ENCODE measurements at regions not wholly inside any gene's neighbourhood (a gene's known extent, or its start where the extent isn't known, plus 50 kb on each side); places are given as distances from the start of the nearest gene placed in this dataset.

DNA sequence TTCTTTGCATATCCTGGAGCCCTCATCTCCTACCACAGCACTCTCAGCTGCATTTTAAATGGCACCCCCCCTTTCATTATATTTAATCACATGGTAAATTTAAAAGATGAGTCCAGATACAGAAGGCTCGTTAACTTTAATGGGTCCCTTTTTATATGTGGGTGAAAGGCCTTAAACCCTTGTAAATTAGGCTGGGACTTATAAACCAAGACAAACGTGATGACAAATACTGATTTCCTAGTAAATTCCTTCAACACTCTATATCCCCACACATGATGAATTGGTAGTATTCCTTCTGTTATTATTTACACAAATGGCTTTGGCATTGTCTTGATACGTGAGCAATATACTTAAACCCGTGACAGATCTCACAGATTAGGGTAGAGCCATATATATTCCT, 210.6 kb downstream of the CAAP1 start:
- H3K9me3 Mint-ChIP-seq (ENCODE audit: unreplicated experiment), result no peaks in the 10 kb centered on the region
- H3K4me1 Mint-ChIP-seq (ENCODE audit: low read depth, unreplicated experiment), result peaks cover 16% of the 10 kb centered on the region
- Histone ChIP-seq H4K20me1 (ENCODE audit: insufficient read depth, low read length) (no peaks in the 10 kb centered on the region), H3K4me2 (ENCODE audit: low read length) (no peak overlapping the region), H3K4me1 (ENCODE audit: insufficient read depth, low read length) (no peaks in the 10 kb centered on the region), H3K36me3 (ENCODE audit: insufficient read depth, low read length) (no peaks in the 10 kb centered on the region), H3K79me2 (ENCODE audit: insufficient read depth, low read length) (no peaks in the 10 kb centered on the region), H3K27me3 (ENCODE audit: insufficient read depth, low read length) (no peaks in the 10 kb centered on the region), H3K4me3 (ENCODE audit: insufficient read depth, low read depth, low read length) (no peak overlapping the region), H3K27ac (ENCODE audit: low read depth, low read length) (no peak overlapping the region), H2AFZ (ENCODE audit: low read depth, low read length) (no peak overlapping the region), H3K9ac (ENCODE audit: low read length) (no peak overlapping the region), H3K9me3 (ENCODE audit: insufficient read depth, low read depth, low read length) (no peaks in the 10 kb centered on the region)
- H3K4me3 Mint-ChIP-seq (ENCODE audit: unreplicated experiment), result no peak overlapping the region
- DNase-seq (ENCODE audit: low read depth), result no peak
- H3K27me3 Mint-ChIP-seq (ENCODE audit: low read depth, unreplicated experiment), result no peaks in the 10 kb centered on the region
- no peak for TF ChIP-seq EZH2 (IDR thresholded peaks at IDR 0.05; ENCODE audit: insufficient read depth, low read length)
- TF ChIP-seq, protein P1, sequence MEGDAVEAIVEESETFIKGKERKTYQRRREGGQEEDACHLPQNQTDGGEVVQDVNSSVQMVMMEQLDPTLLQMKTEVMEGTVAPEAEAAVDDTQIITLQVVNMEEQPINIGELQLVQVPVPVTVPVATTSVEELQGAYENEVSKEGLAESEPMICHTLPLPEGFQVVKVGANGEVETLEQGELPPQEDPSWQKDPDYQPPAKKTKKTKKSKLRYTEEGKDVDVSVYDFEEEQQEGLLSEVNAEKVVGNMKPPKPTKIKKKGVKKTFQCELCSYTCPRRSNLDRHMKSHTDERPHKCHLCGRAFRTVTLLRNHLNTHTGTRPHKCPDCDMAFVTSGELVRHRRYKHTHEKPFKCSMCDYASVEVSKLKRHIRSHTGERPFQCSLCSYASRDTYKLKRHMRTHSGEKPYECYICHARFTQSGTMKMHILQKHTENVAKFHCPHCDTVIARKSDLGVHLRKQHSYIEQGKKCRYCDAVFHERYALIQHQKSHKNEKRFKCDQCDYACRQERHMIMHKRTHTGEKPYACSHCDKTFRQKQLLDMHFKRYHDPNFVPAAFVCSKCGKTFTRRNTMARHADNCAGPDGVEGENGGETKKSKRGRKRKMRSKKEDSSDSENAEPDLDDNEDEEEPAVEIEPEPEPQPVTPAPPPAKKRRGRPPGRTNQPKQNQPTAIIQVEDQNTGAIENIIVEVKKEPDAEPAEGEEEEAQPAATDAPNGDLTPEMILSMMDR (IDR thresholded peaks at IDR 0.05; ENCODE audit: insufficient read depth, low read depth, low read length), result no peak
- no peak for FAIRE-seq
- no peaks in the 10 kb centered on the region for H3K36me3 Mint-ChIP-seq (ENCODE audit: low read depth, unreplicated experiment)
- no peak overlapping the region for H3K27ac Mint-ChIP-seq (ENCODE audit: unreplicated experiment)

DNA sequence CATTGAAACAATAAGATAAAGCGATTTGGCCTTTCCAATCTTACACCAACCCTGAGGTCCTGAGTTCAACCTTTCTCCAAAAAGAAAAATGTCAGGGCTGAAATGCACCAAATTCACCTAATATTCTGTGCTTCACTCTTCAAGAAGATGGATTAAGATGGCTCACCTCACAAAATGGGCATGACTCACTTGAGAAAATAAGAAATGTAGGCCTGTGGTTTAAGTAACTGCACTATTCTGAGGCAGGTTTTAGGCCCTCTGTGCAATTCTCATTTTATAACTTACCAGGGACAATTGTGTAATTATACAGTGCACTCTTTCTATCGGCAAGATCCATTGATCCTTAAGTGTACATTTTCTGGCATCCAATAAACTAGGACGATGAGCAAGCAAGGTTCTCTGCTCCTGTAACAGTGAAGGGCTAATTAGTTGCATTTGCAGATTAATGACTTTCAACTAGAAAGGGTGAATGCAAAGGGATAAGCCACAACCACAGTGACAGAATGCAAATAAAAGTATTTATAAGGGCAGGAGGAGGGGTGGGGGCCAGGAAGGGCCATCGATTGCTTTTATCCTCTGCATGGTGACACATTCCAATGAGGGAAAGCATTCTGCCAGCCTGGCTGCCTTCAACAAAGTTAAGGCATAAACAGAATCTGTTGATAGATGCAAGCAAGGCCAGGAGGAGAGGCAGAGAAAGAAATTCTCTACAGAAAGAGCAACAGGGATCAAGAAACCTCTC, 214.5 kb downstream of the CAAP1 start:
- FAIRE-seq (no peak), DNase-seq (ENCODE audit: low read depth) (no peak)
- H3K4me3 ChIP-seq (ENCODE audit: insufficient read depth, low read depth, low read length), result no peak overlapping the region
- no peaks in the 10 kb centered on the region for H3K9me3 Mint-ChIP-seq (ENCODE audit: unreplicated experiment)
- peaks cover 15% of the 10 kb centered on the region for H3K4me1 Mint-ChIP-seq (ENCODE audit: low read depth, unreplicated experiment)
- no peak overlapping the region for H3K4me2 ChIP-seq (ENCODE audit: low read length)
- H3K27me3 ChIP-seq (ENCODE audit: insufficient read depth, low read length), result no peaks in the 10 kb centered on the region
- no peak for TF ChIP-seq EZH2 (IDR thresholded peaks at IDR 0.05; ENCODE audit: insufficient read depth, low read length)
- TF ChIP-seq, protein P1 (IDR thresholded peaks at IDR 0.05; ENCODE audit: insufficient read depth, low read depth, low read length), result no peak
- no peaks in the 10 kb centered on the region for H3K36me3 Mint-ChIP-seq (ENCODE audit: low read depth, unreplicated experiment)
- no peak overlapping the region for H3K9ac ChIP-seq (ENCODE audit: low read length)
- H4K20me1 ChIP-seq (ENCODE audit: insufficient read depth, low read length), result no peaks in the 10 kb centered on the region
- H3K4me1 ChIP-seq (ENCODE audit: insufficient read depth, low read length), result peaks cover 4% of the 10 kb centered on the region
- H3K27me3 Mint-ChIP-seq (ENCODE audit: low read depth, unreplicated experiment), result no peaks in the 10 kb centered on the region
- no peaks in the 10 kb centered on the region for H3K9me3 ChIP-seq (ENCODE audit: insufficient read depth, low read depth, low read length)
- H3K79me2 ChIP-seq (ENCODE audit: insufficient read depth, low read length), result no peaks in the 10 kb centered on the region
- no peak overlapping the region for H3K27ac Mint-ChIP-seq (ENCODE audit: unreplicated experiment)
- no peaks in the 10 kb centered on the region for H3K36me3 ChIP-seq (ENCODE audit: insufficient read depth, low read length)
- no peak overlapping the region for H3K27ac ChIP-seq (ENCODE audit: low read depth, low read length)
- no peak overlapping the region for H3K4me3 Mint-ChIP-seq (ENCODE audit: unreplicated experiment)
- no peak overlapping the region for H2AFZ ChIP-seq (ENCODE audit: low read depth, low read length)

DNA sequence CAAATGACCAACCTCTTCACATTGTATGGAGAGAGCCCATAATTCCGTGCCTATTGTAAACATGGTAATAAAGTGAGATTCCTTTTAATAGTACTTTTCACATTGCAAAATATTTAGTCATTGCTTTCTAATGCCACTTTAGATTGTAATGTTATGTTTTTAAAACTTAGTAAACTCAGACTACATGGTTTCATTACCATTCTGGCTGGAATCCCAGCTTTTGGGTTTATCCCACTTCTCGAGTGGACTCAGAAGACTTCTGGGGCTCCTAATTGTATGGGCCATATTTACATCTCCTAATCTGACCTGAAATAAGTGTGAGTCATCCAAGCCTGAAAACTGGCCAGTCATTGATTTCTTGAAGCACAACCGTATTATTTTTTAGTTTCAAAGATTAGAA, 217.6 kb downstream of the CAAP1 start:
- Mint-ChIP-seq H3K4me1 (ENCODE audit: low read depth, unreplicated experiment) (peaks cover 19% of the 10 kb centered on the region), H3K9me3 (ENCODE audit: unreplicated experiment) (no peaks in the 10 kb centered on the region), H3K4me3 (ENCODE audit: unreplicated experiment) (no peak overlapping the region), H3K27ac (ENCODE audit: unreplicated experiment) (no peak overlapping the region), H3K27me3 (ENCODE audit: low read depth, unreplicated experiment) (no peaks in the 10 kb centered on the region), H3K36me3 (ENCODE audit: low read depth, unreplicated experiment) (no peaks in the 10 kb centered on the region)
- FAIRE-seq (no peak), DNase-seq (ENCODE audit: low read depth) (no peak)
- H3K36me3 ChIP-seq (ENCODE audit: insufficient read depth, low read length), result no peaks in the 10 kb centered on the region
- H3K27ac ChIP-seq (ENCODE audit: low read depth, low read length), result no peak overlapping the region
- no peak for TF ChIP-seq EZH2 (IDR thresholded peaks at IDR 0.05; ENCODE audit: insufficient read depth, low read length)
- TF ChIP-seq, protein P1 (IDR thresholded peaks at IDR 0.05; ENCODE audit: insufficient read depth, low read depth, low read length), result no peak
- H3K9ac ChIP-seq (ENCODE audit: low read length), result no peak overlapping the region
- H3K4me1 ChIP-seq (ENCODE audit: insufficient read depth, low read length), result peaks cover 4% of the 10 kb centered on the region
- H3K4me2 ChIP-seq (ENCODE audit: low read length), result no peak overlapping the region
- no peak overlapping the region for H3K4me3 ChIP-seq (ENCODE audit: insufficient read depth, low read depth, low read length)
- H2AFZ ChIP-seq (ENCODE audit: low read depth, low read length), result no peak overlapping the region
- H4K20me1 ChIP-seq (ENCODE audit: insufficient read depth, low read length), result no peaks in the 10 kb centered on the region
- no peaks in the 10 kb centered on the region for H3K9me3 ChIP-seq (ENCODE audit: insufficient read depth, low read depth, low read length)
- no peaks in the 10 kb centered on the region for H3K79me2 ChIP-seq (ENCODE audit: insufficient read depth, low read length)
- H3K27me3 ChIP-seq (ENCODE audit: insufficient read depth, low read length), result no peaks in the 10 kb centered on the region
